GM18868 (cell line): ENCODE measurements at regions not wholly inside any gene's neighbourhood (a gene's known extent, or its start where the extent isn't known, plus 50 kb on each side); places are given as distances from the start of the nearest gene placed in this dataset.

ENCODE experiments used
- ATAC-seq: cut with Tn5 transposase; IDR thresholded peaks from one replicate; pipeline ENCODE4 v1.9.1; 2021; ENCODE audit warnings: mild to moderate bottlenecking, moderate library complexity; ENCODE audit not compliant: unreplicated experiment

- no peak for ATAC-seq
Observed at GRCh38 chrY:15397556-15398280, 873.4 kb downstream of the NLGN4Y start.

- ATAC-seq = no peak
Observed at GRCh38 chrY:15402451-15402850, 878.1 kb downstream of the NLGN4Y start.

- ATAC-seq = no peak
Observed at GRCh38 chrY:15404551-15404950, 880.2 kb downstream of the NLGN4Y start.

- no peak for ATAC-seq
Observed at GRCh38 chrY:15415165-15415564, 890.8 kb downstream of the NLGN4Y start.

DNA sequence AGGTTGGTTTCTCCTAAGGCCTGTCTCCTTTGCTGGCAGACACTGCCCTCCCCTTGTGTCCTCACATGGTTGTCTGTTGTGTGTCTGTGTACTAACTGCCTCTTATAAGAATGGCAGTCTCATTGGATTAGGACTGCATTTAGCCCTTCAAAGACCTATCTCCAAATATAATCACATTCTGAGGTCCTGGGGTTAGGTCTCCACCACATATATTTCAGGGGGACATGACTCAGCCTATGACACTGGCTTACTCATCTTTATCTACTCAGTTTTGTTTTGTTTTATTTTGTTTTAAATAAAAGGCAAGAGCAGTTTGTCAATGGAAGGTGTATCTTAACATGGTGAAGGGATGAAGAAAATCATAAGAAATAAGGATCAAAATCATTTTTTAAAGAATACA lies 894.3 kb downstream of the NLGN4Y start:
- no peak for ATAC-seq

- ATAC-seq = peak; percentile 94
Observed at GRCh38 chrY:15424665-15425132, 900.4 kb downstream of the NLGN4Y start.

DNA sequence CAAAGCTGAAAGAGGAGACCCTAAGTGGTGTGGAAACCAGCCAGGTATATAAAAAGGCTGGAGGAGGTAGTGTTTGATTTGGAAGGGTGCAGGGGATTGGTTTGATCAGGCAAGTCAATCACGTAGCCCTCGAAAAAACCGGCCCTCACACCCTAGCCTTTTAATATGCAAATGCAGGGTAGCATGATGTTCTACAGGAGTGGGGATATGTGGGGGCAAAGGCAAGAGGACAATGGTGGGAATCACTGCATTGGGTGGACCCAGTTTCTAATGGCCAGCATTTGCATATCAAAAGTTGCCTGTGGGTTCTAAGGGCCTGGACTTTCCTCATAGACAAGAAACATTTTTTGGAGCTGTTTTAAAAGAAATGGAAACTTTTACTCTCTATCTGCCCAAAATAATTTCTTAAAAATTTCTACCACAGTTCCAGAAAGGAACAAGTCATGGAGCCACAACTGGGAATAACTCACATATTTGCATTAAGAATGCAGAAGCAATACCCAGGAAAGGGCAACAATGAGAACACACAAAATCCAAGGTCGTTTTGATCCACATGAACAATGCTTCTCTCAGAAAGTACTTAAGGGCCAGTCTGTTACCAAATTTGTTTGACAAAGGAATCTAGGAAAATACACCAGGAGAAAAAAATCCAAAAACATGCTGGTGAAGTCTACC lies 915.8 kb downstream of the NLGN4Y start:
- no peak for ATAC-seq

- no peak for ATAC-seq
Observed at GRCh38 chrY:15440696-15441408, 916.5 kb downstream of the NLGN4Y start.

DNA sequence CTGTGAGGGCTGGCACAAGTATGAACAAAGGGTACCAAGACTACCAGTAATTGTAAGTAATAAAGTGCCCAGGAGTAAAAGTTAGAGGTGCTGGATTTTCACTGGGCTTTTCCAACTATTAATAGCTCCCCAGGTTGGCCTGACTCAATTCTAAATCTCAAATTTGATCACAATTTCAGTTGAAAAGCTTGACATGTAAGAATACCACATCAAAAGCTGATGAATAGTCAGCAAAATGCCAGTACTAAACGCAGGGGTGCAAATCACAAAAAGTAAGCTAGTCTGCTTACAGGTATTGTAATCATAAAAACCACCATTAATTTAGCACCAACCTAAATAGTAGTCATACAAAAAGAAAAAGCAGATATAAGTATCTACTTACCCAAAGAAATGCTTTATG lies 917.5 kb downstream of the NLGN4Y start:
- ATAC-seq = no peak

DNA sequence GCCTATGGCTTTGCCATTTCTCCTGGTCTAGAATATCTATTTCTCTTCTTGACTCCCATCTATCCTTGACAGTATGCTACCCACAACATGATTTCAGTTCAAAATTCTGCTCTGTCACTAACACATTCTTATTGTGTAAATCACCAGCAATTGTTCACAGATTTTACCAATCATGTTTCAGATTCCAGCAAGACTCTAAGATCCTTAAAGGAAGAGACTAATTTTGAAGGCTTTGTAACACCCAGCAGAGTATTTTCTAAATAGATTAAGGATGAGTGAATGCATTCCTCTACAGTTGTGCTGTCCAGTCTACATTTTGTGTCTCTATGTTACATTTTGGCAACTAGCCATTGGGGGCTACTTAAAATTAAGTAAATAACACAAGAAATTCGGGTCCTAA lies 921.5 kb downstream of the NLGN4Y start:
- ATAC-seq = no peak

GRCh38 chrY:15446861-15447260 lies 922.5 kb downstream of the NLGN4Y start:
- ATAC-seq = no peak

- ATAC-seq = no peak
Observed at GRCh38 chrY:15447959-15448358, 923.6 kb downstream of the NLGN4Y start.

DNA sequence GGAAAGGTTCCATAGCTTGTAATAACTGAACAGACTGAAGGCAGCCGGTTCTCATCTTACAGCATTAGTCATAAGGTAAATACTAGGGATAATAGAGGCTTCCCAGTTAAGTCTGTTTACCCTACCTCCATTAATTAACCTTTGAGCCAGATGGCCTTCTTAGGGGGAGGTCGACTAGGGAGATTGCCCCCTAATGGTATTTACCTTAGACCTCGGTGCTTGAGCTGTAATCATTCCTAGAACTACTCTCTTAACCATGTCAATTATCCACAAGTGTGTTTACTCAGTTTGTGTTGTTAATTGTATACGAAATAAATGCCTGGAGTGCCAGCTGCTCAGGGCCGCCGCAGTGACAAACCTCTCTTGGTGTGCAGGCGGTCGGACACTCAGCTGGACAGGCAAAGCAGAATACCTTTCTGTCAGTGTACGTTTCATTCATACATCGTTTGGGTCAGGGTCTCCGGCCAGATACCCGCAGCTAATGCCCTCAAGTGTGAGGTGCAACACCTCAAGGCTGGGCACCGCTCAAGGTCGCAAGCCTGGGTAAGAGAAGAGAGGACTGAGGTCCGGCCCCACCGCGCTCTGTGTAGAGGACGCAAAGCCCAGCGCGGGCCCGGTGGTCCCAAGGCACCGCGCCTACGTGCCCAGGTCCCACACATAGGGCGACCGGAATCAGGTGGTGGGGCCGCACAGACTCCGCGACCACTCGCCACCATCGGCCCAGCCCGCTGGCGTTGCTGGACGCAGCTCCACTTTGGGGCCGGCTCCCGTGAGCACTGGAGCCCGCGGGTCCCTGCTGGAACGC lies 931.0 kb downstream of the NLGN4Y start:
- no peak for ATAC-seq

- ATAC-seq = no peak
Observed at GRCh38 chrY:15455980-15456469, 931.7 kb downstream of the NLGN4Y start.

GRCh38 chrY:15456491-15456890 lies 932.2 kb downstream of the NLGN4Y start:
- ATAC-seq = no peak

DNA sequence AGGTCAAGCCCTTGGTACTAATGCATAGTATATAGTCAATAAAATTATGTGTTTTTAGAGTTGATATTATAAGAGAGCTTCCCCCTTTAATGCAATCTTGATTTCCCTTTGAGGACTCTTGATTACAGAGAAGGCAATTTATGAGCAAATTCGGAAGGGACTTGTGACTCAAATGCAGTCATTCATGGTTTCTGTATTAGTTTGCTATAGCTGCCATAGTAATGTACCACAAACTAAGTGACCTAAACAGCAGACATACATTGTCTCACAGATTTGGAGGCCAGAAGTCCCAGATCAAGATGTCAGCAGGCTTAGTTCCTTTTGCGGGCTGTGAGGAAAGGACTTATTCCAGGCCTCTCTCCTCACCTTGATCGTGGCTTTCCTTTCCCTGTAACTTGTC lies 933.4 kb downstream of the NLGN4Y start:
- ATAC-seq = no peak

- ATAC-seq = no peak
Observed at GRCh38 chrY:15458426-15458825, 934.1 kb downstream of the NLGN4Y start.

GRCh38 chrY:15465880-15466279 lies 941.6 kb downstream of the NLGN4Y start:
- ATAC-seq = peak; percentile 71

- ATAC-seq = no peak
Observed at GRCh38 chrY:15466891-15467290, 942.6 kb downstream of the NLGN4Y start.

DNA sequence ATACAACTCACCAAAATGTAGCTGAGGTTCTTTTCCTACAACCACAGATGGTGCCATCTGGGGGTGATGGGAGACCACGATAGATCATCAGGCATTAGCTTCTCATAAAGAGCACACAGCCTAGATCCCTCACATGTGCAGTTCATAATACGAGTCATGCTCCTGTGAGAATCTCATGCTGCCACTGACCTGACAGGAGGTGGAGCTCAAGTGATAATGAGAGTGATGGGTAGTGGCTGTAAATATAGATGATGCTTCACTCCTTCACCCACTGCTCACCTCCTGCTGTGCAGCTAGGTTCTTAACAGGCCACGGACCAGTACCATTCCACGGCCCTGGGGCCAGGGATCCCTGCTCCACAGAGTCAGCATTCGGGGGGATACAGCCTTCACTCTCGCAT lies 943.8 kb downstream of the NLGN4Y start:
- ATAC-seq = no peak

DNA sequence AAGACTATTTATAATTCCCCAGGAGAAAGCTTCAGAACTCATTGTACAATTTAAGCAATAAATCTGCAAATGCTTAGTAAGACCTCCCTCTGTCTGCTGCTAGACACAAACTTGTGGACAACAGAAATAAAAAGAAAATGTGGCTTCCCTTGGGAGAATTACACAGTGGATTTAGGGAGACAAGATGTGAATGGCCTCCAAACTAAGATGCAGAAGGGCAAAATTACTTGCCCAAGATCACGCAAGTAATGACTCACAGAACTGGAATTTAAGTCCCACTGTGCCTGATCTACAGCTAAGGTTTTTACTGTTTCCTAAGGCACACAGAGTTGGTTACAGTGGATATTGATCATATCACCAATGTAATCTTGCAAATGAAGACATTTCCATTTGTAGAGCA lies 947.0 kb downstream of the NLGN4Y start:
- no peak for ATAC-seq
